Panc1 (cell line): ENCODE measurements at regions not wholly inside any gene's neighbourhood (a gene's known extent, or its start where the extent isn't known, plus 50 kb on each side); places are given as distances from the start of the nearest gene placed in this dataset.

ENCODE experiments used
- CTCF ChIP-seq: fragments of 450-650 bp; IDR thresholded peaks from 2 replicates; pipeline ENCODE4 v1.5.1; 2017; ENCODE audit warnings: mild to moderate bottlenecking
- POLR2AphosphoS5 ChIP-seq: IDR thresholded peaks from 2 replicates; pipeline ENCODE4 v1.6.1; 2012; ENCODE audit warnings: mild to moderate bottlenecking, low read depth, low read length, moderate library complexity

GRCh38 chr9:90296539-90296938 is 346.1 kb downstream of the DIRAS2 start:
- TF ChIP-seq CTCF (no peak), POLR2AphosphoS5 (no peak)
